ENCODE measurements at regions not wholly inside any gene's neighbourhood (a gene's known extent, or its start where the extent isn't known, plus 50 kb on each side); places are given as distances from the start of the nearest gene placed in this dataset.

- no peak for TF ChIP-seq POLR2AphosphoS5 (IDR thresholded peaks at IDR 0.05; ENCODE audit: low read length)
- no peak for TF ChIP-seq CTCF (IDR thresholded peaks at IDR 0.05 in 2 of 3, conservative IDR thresholded peaks at IDR 0.05 in 1 of 3; ENCODE audit: control insufficient read depth in 2 of 3, extremely low read depth in 1 of 3, insufficient read depth in 1 of 3, low read depth in 3 of 3, low read length in 3 of 3)
- no peak for TF ChIP-seq GABPA (IDR thresholded peaks at IDR 0.05; ENCODE audit: low read depth)
- no peak for TF ChIP-seq EZH2 (IDR thresholded peaks at IDR 0.05; ENCODE audit: borderline replicate concordance, control insufficient read depth, low read depth, low read length)
- no peak for TF ChIP-seq NFYB (IDR thresholded peaks at IDR 0.05; ENCODE audit: insufficient read depth, low read depth, low read length)
Measured at GRCh38 chr4:127237581-127237980, 395.2 kb upstream of the INTU start.
